DMS53 treated with DMSO at 0.1 percent for 48 hours (cell line): ENCODE measurements at regions not wholly inside any gene's neighbourhood (a gene's known extent, or its start where the extent isn't known, plus 50 kb on each side); places are given as distances from the start of the nearest gene placed in this dataset.
A peak's percentile ranks its signal among the peaks of the same experiment; 100 is the strongest.
"Not testable (repeated sequence)": the region's sequence is repeated elsewhere in the genome, so short reads cannot be mapped to it uniquely, and the experiment has no call there.

Source experiments
- DNase-seq: peaks from one replicate; lab custom pipeline; 2025; ENCODE audit not compliant: unreplicated experiment; lab: John Stamatoyannopoulos, UW

- peak; percentile 19 for DNase-seq
These were observed 274.6 kb upstream of the COBL start for GRCh38 chr7:51591223-51591622.

GRCh38 chr7:51590746-51591145 lies 274.1 kb upstream of the COBL start:
- DNase-seq, result peak; percentile 30

DNA sequence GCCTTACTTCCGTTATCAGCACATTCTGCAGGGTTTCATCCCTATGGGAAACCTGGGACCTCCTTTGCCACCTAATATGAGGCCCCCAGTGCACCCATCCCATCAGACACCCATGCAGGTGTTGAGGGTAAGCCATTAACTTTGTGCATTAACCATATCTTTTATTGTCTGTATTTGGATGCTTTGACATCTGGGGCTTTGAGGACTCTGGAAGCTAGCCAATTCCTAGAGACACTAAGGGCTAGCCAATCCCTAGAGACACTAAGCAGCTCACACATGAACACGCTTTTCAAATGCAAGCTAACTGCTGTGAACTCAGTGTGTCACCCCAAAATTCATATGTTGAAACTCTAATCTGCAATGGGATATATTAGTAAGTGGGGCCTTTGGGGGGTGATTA lies 272.5 kb upstream of the COBL start:
- no peak for DNase-seq

GRCh38 chr7:51587604-51588003 lies 271.0 kb upstream of the COBL start:
- peak; percentile 11 for DNase-seq

DNA sequence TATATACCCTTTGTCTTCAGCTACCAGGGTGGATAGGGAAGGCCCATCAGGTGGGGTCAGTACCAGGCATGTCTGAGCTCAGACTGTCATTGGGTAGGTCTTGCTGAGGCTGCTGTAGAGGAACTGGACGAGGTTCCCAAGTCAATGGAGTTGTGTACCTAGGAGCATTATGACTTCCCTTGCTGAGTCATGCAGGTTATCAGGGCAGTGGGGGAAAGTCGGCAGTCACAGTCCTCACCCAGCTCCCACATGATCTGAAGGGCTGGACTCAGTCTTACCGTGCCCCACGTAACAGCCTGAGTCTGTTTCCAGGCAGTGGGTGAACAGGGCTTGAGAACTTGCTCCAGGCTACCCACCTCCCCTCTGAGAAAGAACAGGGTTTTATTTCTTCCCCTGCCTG lies 260.8 kb upstream of the COBL start:
- no peak for DNase-seq

GRCh38 chr7:51569581-51569980 lies 253.0 kb upstream of the COBL start:
- DNase-seq, result no peak

GRCh38 chr7:51569176-51569575 lies 252.6 kb upstream of the COBL start:
- no peak for DNase-seq

- no peak for DNase-seq
These were observed 234.5 kb upstream of the COBL start for GRCh38 chr7:51551070-51551469.

- peak; percentile 81 for DNase-seq
These were observed 228.5 kb upstream of the COBL start for GRCh38 chr7:51545131-51545530.

DNA sequence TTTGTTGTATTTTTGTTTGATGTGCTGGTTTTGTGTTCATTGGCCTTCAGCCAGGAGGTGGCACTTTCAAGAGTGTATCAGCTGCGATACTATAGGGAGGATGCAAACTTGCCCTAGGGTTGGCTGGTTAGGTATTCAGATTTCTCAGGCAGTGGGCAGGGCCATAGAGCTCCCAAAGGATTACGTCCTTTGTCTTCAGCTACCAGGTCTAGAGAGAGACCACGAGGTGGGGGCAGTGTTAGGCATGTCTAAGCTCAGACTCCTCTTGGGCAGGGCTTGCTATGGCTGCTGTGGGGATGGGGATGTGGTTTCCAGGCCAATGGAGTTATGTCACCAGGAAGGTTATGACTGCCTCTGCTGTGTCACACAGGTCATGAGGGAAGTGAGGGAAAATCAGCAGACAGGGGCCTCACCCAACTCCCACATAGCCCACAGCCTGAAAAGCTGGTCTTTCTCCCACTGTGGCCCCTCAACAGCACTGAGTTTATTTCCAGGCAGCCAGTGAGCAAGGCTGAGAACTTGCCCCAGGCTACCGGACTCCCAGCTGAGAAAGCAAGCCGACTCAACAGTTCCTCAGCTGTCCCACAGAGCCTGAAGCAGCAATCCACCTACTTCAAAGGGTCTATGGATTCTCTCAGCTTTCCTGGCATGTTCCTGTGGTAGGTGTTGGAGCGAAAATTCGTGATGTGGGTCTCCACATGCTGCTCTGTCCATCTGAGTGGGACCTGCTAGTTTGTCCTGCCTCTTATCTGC lies 227.4 kb upstream of the COBL start:
- DNase-seq, result peak; percentile 95

- not testable (repeated sequence) for DNase-seq
These were observed 224.3 kb upstream of the COBL start for GRCh38 chr7:51540906-51541305.

DNA sequence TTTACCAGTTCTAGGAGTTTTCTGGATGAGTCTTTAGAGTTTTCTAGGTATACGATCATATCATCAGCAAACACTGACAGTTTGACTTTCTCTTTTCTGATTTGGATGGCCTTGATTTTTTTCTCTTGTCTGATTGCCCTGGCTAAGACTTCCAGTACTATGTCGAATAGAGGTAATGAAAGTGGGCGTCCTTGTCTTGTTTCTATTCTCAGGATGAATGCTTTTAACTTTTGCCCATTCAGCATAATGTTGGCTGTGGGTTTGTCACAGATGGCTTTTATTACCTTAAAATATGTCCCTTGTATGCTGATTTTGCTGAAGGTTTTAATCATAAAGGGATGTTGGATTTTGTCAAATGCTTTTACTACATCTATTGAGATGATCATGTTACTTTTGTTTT lies 223.2 kb upstream of the COBL start:
- no peak for DNase-seq

DNA sequence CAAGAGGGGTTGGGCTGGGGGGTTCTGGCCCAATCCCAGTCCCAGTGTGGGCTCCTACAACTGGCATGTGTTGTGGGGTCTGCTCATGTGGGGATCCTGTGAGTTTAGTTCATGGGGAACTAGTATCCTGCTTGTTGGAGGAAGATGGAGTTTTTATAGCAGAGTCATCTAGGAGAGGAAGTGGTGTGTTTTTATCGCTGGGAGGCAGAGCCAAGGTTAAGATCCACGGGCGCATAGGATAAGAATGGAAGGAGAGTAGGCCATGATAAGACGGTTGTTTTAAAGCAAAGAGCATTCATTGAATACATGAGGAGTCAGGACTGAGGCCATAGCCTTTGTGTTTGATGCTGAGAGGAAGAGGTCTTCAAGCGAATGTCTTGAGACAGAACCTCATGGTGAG lies 211.6 kb upstream of the COBL start:
- DNase-seq, result no peak

- DNase-seq, result no peak
These were observed 205.2 kb upstream of the COBL start for GRCh38 chr7:51521694-51522312.

GRCh38 chr7:51521054-51521453 lies 204.4 kb upstream of the COBL start:
- no peak for DNase-seq

DNA sequence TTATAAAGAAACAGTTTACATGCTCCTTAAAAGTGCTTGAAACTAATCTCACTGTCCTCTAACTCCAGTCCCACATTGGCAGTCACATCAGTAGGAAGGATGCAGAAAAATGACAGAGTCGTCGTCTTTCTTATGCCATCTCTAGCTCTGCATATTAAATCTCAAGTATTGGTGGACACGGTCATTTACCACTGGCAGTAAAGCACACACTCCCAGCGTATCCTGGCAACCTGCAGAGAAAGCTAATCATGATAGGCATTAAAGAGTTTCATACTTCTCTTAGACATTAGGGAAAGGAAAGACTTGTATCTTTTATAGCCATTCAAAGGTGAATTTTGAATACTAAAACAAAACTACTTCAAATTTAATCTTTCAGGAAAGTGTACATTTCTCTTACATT lies 202.0 kb upstream of the COBL start:
- DNase-seq, result no peak

GRCh38 chr7:51517187-51517586 lies 200.6 kb upstream of the COBL start:
- no peak for DNase-seq

GRCh38 chr7:51501620-51502019 lies 185.0 kb upstream of the COBL start:
- DNase-seq, result no peak

DNA sequence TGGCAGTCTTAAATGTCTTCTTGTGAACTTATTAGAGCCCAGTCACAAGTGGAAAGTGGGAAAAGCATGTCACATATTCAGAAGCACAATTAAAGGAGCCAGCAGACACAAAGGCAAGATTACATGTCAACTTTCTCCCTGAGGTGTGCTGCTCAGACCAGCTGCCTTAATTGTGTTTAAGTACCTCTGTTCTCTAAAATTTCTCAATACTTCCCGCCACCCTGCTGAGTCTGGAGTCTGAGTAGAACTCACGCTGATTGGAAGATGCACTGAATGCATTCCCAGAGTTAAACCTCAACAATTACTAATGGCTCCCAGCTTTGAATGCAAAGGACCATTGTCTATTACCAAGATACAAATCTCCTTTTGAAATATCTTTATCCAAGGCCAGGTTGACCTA lies 166.4 kb upstream of the COBL start:
- DNase-seq, result no peak

DNA sequence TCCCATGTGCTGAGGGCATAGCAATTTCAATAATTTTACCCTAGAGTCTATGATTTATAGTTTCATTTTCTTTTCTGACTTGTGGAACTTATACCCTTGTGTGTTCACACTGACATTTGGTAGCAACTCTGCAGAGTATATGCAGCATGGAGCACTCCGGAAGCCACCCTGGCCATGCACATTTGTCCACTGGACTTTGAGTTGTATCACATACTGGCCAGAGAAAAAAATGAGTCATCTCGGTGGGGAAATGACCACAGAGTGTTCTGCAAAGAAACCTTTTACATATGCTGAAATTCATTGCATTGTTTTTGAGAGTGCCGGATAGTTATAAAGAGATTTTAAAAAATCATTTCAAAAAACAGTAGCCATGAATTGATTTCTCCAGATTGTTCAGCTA lies 164.8 kb upstream of the COBL start:
- DNase-seq, result no peak

DNA sequence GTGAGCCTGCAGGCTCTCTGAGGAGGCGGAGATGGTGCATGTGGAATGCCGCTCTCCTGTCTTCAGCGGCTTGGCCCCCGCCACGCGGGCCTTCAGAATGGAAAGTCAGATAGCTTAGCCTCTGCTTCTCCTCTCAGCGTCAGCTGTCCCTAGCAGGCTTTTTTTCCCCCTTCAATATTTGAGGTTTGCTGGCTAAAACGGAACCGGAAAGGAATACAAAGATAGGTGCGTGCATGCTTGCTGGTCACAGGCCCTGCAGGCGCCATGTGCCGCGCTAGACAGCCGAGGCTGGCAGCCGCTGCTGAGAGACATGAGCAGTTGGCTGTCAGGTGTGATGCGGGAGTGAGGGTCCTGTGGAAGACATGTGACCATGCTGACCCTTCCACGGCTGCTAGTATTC lies 161.2 kb upstream of the COBL start:
- DNase-seq, result no peak

GRCh38 chr7:51477323-51477722 lies 160.7 kb upstream of the COBL start:
- DNase-seq, result no peak

DNA sequence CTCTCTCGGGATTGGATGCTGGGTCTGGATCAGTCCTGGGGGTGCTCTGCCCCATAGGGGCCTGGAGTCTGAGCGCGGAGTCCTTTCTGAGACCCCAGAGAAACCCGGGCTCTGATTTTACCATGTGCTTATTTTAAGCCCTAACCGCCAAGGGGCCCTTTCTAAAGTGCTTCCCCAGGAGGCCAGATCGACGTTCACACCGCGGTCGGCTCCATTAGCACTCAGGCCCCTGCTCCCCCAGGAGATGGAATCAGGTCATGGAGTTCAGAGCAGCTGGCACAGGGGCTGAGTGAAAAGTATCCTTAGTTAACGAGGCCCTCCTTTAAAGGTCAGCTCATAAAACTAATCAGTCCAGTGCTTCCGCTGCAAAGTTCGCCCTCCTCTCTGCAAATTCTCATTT lies 159.4 kb upstream of the COBL start:
- no peak for DNase-seq
